COLO829 (cell line): ENCODE measurements at regions not wholly inside any gene's neighbourhood (a gene's known extent, or its start where the extent isn't known, plus 50 kb on each side); places are given as distances from the start of the nearest gene placed in this dataset.
"Not testable (repeated sequence)": the region's sequence is repeated elsewhere in the genome, so short reads cannot be mapped to it uniquely, and the experiment has no call there.

Experiments used
- DNase-seq: peaks from one replicate; pipeline ENCODE4 v3.0.0; 2012; ENCODE audit warnings: low spot score

DNA sequence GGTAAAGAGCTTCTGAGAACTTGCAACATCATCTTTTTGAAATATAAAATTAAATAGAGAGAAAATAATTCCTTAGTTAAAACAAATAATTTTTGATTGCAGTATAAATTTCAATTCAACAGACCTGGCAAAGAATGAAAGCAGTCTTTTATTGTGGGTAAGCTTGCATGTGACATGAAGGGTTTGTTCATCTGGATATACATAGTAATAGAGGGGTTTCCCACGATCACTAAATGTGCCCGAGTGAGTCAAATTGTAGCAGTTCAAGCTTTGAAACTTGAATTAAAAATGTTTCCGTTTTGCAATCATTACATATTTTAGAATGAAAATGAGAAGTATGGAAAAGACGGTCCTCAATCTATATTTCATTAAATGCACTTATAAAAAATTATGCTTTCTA, 658.4 kb upstream of the MBL2 start:
- no peak for DNase-seq

DNA sequence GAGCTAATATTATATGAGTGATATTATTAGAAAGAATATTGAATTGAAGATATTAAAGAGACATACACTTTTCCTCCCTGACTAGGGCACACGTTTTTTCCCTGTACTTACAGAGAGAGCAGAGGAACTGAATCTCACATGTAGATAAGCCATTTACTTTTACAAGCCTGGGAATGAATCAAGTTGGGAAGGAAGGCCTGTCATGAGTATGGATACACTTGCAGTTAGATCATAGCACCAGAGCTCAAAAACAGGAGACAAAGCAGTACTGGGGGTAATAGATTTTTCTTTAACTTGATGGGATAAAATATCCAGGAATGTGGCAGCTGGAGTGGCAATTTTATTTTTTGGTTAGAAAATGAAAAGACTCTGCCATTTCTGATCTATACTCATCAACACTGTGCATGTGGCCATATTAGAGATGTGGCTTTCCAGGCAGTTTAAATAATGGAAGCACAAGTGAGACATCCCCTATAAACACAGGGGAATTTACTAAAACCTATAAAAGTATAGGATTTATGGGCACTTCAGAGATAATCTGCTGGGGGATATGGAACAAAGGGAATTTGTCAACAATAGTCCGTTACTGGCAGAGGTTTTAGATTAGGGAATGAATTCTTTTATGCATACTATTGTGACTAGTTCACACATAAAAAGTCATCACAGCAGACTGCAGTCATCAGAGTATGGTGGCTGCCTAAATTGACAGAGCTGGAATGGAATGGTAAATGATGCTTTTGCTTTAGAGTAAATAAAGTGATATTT, 657.7 kb upstream of the MBL2 start:
- no peak for DNase-seq

DNA sequence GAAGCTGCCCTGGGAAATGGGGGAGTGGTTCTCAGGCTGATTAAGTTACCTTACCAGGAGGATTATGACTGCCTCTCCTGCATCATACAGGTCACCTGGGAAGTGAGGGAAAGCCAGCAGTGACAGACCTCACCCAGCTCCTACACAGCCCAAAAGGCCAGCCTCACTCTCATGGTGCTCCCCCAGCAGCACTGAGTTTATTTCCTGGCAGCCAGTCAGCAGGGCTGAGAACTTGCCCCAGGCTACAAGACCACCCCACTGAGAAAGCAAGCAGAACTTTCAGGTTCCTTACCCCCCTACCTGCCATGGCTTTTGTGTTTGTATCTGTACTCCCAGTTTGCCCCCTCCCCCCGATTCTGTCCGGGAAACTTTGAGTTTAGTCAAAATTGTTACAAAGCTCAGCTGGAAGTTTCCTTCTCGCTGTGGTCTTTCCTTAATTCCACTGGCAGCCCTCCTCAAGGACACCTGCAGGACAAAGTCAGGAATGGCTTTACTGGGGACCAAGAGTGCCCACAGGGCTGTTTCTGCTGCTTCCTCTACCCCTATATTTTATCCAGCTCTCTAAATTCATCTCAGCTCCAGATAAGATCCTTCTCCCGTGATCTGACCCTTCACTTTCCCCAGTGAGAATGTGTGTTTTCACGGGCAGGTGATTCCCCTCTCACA, 649.8 kb upstream of the MBL2 start:
- DNase-seq: no peak

DNA sequence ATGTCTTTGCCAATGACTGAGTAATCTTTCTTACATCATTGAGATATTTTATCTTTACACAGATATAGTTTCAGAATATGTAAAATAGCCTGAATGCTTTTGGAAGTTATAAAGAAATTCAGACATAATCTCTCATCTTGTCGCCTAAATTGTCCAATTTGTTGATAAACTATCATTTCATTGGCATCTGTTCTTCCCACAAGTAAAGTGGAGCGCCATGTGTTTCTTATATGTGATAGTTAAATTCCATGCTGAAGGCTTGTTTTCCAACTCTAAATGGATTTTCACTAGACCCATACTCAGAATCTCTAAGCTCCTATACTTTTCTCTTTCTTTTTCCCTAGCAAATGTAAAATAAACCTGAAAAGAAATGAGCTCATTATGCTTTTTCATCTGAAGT, 640.1 kb upstream of the MBL2 start:
- DNase-seq: no peak

DNA sequence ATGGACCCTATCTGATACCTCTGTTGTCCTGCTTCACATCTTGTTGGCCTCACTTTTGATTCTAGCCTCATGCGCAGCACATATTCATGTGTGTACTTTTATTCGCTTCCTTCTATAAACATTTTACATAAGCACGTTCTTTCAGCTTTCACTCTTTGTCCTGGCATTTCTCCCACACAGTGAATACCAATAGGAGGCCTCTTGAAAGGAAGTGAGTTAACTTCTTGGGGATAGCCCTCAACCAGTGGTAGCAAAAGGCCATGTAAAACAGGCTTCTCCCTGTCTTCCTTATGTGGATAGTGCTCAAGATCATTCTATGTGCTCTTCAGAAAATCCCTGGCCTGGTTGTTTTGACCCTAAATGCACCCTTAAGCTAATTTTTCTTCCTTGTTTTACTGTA, 633.9 kb upstream of the MBL2 start:
- DNase-seq: no peak

DNA sequence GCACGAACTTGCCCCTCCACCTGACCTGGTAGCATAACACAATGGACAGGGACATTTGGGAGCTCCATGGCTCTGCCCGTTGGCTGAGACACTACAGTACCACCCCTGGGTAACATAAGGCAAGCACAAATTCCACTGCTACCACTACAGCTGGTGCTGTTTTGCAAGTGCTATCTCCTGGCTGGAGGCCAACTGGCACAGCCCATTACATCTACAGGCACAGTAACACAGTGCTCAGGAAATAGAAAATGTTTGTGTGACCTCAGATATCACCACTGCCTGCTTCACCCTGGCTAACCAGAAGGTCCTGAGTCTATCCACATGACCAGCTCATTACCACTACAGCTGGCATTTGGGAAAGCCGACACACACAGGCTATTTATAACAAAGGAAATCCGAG, 631.1 kb upstream of the MBL2 start:
- no peak for DNase-seq

DNA sequence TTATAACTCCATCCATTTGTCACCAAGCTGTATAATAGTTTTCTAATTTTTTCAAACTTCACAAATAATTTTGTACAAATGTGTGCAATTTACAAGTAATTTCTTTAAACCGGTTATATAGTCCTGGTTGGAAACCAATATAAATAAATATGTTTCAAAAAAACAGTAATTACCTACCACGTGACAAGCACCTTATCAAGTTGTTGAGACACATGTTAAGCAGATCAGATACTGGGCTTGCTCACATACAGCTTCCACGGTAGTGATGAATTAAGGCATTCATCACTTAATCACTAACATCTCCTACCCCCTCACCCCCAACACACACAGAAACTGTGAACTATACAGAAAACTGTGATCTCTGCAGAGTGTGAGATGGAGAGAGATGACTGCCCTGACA, 630.0 kb upstream of the MBL2 start:
- no peak for DNase-seq

DNA sequence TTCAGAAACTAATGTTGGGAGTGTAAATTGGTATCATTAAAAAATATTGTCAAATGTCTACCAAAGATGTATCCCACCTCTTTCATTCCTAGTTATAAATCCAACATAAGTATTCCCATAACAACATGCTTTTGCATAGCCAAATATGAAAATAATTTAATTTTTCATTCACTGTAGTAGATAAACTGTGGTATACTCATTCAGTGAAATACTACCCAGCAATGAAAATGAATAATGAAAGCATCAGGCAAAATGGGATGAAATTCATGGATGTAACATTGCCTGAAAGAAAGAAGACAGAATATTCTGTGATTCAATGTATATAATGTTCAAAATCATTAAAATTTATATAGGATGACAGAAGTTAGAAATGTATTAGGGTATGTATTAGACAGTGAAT, 629.0 kb upstream of the MBL2 start:
- no peak for DNase-seq

DNA sequence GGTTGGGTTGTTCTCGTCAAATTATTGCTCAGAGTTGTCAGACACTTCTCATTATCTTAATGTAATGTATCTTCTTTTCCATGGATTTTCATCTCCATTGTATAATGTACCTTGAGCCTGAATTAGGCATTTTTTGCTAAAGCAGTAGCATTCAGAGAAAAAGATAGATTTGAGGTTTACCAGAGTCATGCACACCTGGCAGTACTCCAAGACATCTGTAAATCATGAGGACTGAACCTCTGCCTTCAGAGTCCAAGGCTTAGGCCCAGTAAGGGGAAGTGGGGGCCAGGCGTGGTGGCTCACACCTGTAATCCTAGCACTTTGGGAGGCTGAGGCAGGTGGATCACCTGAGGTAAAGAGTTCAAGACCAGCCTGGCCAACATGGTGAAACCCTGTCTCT, 624.3 kb upstream of the MBL2 start:
- no peak for DNase-seq

DNA sequence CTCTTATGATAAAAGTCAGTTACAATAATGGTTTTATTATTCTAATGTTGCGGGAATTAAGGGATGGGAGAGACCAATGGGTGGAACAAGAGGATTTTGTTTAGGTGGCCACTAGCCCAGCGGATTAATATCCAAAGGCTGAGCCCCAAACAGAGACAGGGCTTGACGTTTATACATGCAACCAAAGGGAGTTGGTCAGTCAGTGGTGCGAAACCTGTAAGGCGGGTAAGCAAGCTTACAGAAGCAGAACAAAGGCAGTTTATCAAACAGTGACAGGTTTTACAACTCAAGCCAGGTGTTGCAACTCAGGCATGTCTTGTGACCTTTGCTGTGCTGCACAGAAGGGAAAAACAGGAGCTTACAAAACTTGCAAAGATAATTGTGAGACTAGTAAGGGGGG, 622.9 kb upstream of the MBL2 start:
- no peak for DNase-seq

DNA sequence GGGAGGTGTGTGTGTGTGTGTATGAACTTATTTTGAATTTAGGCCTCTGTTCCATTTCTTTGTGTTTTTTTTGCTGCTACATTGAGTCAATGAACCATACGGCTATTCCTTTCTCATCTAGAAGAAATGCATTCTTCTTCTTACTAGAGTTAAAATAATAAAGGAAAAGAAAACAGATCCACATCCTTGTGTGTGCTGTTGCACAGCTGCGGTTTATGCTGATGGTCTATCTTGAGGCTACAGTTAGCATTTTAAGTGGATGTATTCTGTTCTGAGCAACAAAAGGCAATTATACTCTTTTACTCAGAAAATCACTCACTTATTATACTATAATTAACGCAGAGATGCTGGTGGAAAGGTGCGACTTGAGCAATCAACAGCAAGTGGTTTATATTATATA, 615.0 kb upstream of the MBL2 start:
- DNase-seq: no peak

DNA sequence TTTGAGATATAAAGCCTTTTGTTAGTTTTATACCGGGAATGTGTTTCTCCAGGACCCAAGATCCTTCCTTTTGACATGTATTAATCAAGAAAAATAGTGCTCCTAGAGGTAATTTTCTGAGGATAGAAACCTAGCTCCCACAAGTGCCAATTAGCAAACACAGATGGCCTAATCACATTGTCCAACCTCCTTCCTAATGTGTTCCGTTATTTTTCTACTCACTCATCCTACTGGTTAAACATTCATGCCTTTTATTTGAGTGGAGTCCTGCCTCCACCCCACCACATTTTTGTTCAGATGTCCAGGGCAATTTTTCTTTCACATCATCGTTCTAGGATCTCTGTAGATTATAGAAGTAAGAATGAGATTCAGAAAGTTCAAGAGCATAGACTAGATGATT, 610.0 kb upstream of the MBL2 start:
- no peak for DNase-seq

DNA sequence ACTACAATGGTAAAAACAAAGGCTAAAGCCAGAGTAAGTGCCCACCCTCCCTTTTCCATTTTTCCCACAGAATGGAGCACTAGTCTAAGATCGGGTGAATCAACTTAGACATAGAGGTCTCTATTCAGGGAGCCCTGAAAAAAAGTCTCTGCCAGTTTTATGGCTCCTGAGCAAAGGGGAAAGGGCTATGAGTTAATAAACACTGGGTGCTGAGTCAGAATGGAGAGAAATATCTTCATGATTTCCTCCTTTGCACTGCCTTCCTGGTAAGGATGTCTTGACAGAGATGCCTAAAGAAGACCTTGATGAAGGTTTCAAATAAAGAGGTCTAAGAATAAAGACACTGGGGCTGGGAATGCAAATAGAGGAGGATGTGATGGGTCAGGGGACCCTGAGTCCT, 607.4 kb upstream of the MBL2 start:
- no peak for DNase-seq

DNA sequence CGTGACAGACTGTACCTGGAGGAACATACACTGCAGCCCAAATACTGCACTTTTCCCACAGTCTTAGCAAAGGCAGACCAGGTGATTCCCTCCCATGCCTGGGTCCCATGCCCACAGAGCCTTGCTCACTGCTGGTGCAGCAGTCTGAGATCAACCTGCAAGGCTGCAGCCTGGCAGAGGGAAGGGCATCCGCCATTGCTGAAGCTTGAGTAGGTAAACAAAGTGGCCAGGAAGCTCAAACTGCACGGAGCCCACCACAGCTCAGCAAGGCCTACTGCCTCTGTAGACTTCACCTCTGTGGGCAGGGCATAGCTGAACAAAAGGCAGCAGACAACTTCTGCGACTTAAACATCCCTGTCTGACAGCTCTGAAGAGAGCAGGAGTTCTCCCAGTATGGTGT, 597.8 kb upstream of the MBL2 start:
- DNase-seq: no peak

DNA sequence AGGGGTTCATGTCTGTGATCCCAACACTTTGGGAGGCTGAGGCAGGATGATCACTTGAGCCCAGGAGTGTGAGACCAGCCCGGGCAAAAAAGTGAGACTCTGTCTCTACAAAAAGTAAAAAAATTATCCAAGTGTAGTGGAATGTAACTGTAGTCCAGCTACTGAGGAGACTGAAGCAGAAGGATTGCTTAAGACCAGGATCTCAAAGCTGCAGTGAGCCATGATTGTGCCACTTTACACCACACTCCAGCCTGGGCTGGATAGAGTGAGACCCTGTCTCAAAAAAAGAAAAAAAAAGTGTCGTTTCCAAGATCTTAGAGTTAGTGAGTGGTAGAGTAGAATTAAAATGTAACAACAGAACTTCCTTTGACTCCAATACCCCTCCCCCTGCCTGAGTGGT, 589.4 kb upstream of the MBL2 start:
- no peak for DNase-seq

DNA sequence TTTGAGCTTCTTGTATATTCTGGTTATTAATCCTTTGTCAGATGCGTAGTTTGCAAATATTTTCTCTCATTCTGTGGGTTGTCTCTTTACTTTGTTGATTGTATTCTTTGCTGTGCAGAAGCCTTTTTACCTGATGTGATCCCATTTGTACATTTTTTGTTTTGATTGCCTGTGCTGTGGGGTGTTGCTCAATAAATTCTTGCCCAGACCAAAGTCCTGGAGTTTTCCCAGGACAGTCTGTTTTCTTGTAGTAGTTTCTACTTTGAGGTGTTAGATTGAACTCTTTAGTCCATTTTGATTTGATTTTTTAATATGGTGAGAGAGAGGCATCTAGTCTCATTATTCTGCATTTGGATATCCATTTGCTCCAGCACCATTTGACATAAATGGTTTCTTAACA, 588.7 kb upstream of the MBL2 start:
- no peak for DNase-seq

DNA sequence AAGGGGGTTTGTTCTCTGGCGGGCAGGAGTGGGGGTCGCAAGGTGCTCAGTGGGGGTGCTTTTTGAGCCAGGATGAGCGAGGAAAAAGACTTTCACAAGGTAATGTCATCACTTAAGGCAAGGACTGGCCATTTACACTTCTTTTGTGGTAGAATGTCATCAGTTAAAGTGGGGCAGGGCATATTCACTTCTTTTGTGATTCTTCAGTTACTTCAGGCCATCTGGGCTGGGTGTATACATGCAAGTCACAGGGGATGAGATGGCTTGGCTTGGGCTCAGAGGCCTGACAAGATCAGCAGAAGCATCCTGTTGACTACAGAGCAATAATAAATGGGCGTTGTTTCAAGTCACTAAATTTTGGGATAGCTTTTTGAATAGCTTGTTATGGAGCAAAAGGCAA, 586.4 kb upstream of the MBL2 start:
- DNase-seq: not testable (repeated sequence)

DNA sequence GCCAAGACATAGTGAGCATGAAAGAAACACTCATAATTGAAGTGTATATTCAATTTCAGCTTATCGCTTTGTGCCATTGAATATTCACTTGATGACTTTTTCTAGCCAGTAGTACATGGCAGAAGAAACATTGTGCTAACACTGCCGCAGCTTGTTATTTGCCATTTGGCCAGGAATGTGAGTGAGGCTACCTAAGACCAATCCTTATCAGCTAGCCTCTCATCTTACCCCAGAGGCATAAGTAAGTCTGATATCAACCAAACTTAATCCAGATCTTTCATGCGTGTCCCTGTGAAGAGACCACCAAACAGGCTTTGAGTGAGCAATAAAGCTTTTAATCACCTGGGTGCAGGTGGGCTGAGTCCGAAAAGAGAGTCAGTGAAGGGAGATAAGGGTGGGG, 586.0 kb upstream of the MBL2 start:
- no peak for DNase-seq

DNA sequence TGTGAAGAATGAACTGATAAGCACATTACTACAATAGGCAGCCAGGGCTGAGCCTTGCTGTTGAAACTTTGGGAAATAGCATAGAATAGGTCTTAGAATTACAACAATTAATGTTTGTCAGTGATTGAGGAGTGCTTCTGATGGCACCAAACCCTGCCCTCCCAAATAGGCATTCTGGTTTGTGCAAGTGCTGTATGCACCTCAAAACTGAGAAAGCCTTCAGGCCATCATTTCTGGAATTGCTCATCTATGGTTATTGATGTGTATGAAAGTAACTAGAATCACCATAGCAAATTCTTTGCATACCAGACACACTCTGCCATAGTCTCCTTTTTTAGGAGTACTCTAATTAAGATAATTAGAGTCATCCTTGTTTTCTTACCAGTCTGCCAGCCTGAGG, 585.0 kb upstream of the MBL2 start:
- no peak for DNase-seq

DNA sequence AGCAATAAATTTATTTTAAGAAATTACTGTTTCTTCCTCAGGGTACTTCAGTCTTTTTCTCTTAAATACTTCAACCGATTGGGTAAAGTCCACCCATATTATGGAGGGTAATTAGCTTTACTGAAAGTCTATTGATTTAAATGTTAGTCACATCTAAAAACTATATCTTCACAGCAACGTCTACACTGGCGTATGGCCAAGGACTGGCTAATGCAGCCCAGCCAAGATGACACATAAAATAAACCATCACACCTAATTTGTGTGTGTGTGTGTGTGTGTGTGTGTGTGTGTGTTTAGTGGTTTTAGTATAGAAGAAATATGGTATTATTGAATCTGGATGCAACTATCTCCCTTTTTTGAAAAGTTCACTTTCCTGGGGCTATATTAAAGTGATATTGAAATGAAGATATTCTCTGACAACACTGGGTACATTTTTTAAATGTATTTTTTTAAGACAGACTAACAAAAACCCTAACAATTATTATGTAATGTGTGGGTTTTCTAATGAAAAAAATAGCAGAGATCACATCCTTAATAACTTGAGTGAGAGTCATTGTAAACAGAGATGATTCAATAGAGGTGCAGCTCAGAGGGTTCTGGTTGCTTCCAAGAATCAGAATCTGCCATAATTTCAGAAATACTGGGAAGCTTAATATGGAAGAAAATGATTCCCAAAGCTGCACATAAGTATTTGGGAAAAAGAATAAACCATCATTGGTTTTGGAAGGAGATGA, 584.2 kb upstream of the MBL2 start:
- DNase-seq: no peak

DNA sequence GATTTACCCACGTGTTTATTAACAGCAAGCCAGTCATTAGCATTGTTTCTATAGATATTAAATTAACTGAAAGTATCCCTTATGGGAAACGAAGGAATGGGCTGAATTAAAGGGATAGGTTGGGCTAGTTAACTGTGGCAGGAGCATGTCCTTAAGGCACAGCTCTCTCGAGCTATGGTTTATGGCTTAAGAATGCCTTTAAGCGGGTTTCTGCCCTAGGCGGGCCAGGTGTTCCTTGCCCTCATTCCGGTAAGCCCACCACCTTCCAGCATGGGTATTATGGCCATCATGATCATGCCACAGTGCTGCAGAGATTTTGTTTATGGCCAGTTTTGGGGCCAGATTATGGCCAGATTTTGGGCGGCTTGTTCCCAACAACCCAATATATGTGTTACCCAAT, 569.9 kb upstream of the MBL2 start:
- DNase-seq: not testable (repeated sequence)

DNA sequence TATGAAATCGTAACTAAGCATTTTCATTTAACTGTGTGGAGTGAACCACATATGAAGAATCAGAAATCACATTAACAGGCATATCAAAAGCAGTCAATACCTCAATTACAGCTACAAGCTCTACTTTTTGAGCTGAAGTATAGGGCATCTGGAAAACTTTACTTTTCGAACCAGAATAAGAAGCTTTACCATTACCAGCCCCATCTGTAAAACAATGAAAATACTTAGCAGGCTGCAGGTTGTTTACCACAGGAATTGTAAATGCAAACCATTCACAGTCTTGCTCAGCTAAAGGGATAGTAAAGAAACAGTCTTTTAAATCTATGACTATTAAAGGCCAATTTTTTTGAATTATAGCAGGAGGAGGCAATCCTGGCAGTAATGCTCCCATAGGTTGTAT, 565.6 kb upstream of the MBL2 start:
- not testable (repeated sequence) for DNase-seq

DNA sequence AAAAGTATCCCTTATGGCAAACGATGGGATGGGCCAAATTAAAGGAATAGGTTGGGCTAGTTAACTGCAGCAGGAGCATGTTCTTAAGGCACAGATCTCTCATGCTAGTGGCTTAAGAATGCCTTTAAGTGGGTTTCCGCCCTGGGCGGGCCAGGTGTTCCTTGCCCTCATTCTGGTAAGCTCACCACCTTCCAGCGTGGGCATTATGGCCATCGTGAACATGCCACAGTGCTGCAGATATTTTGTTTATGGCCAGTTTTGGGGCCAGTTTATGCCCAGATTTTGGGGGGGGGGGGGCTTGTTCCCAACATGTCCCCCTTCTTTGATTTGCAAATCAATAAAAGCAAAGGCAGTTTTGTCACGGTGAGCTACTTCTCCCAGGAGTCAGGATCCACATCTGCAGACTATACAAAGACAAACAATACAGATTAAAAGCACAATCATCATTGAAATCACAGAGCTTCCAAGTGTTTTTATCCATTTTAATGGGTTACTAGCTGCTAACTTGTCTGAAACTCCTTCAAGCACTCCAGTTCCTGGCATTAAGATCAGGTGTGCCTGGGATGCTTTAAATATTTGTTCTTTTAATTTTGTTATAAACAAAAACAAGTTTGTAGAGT, 563.3 kb upstream of the MBL2 start:
- not testable (repeated sequence) for DNase-seq
